RKO (cell line): ENCODE measurements at regions not wholly inside any gene's neighbourhood (a gene's known extent, or its start where the extent isn't known, plus 50 kb on each side); places are given as distances from the start of the nearest gene placed in this dataset.
"Not testable (repeated sequence)": the region's sequence is repeated elsewhere in the genome, so short reads cannot be mapped to it uniquely, and the experiment has no call there.

Source experiments
- DNase-seq: peaks from one replicate; pipeline ENCODE4 v3.0.0-alpha.2; 2016; ENCODE audit warnings: low spot score

- no peak for DNase-seq
Observed at GRCh38 chr20:55159230-55159629, 683.8 kb downstream of the DOK5 start.

- DNase-seq: no peak
Observed at GRCh38 chr20:55158446-55158845, 683.1 kb downstream of the DOK5 start.

- no peak for DNase-seq
Observed at GRCh38 chr20:55155360-55155759, 680.0 kb downstream of the DOK5 start.

GRCh38 chr20:55153001-55153645, 677.7 kb downstream of the DOK5 start:
- DNase-seq: no peak

GRCh38 chr20:55151171-55151570, 675.8 kb downstream of the DOK5 start:
- no peak for DNase-seq

- no peak for DNase-seq
Observed at GRCh38 chr20:55143601-55144000, 668.2 kb downstream of the DOK5 start.

GRCh38 chr20:55142932-55143331, 667.5 kb downstream of the DOK5 start:
- no peak for DNase-seq

- DNase-seq: no peak
Observed at GRCh38 chr20:55140631-55141030, 665.2 kb downstream of the DOK5 start.

GRCh38 chr20:55139173-55139765, 663.9 kb downstream of the DOK5 start:
- DNase-seq: no peak

GRCh38 chr20:55135923-55136322, 660.5 kb downstream of the DOK5 start:
- no peak for DNase-seq

GRCh38 chr20:55132523-55132922, 657.1 kb downstream of the DOK5 start:
- DNase-seq: no peak

- not testable (repeated sequence) for DNase-seq
Observed at GRCh38 chr20:55117577-55117976, 642.2 kb downstream of the DOK5 start.

- no peak for DNase-seq
Observed at GRCh38 chr20:55116598-55116997, 641.2 kb downstream of the DOK5 start.

- DNase-seq: no peak
Observed at GRCh38 chr20:55103188-55103587, 627.8 kb downstream of the DOK5 start.

GRCh38 chr20:55099251-55099650, 623.9 kb downstream of the DOK5 start:
- no peak for DNase-seq

- DNase-seq: no peak
Observed at GRCh38 chr20:55097621-55098020, 622.2 kb downstream of the DOK5 start.

- DNase-seq: no peak
Observed at GRCh38 chr20:55095745-55096400, 620.5 kb downstream of the DOK5 start.

- DNase-seq: no peak
Observed at GRCh38 chr20:55094353-55094861, 619.0 kb downstream of the DOK5 start.

GRCh38 chr20:55090286-55090685, 614.9 kb downstream of the DOK5 start:
- no peak for DNase-seq

GRCh38 chr20:55086421-55086820, 611.0 kb downstream of the DOK5 start:
- DNase-seq: no peak

- no peak for DNase-seq
Observed at GRCh38 chr20:55079917-55080316, 604.5 kb downstream of the DOK5 start.

GRCh38 chr20:55074266-55074840, 599.0 kb downstream of the DOK5 start:
- DNase-seq: not testable (repeated sequence)

GRCh38 chr20:55070001-55070400, 594.6 kb downstream of the DOK5 start:
- no peak for DNase-seq
